ENCODE measurements at regions not wholly inside any gene's neighbourhood (a gene's known extent, or its start where the extent isn't known, plus 50 kb on each side); places are given as distances from the start of the nearest gene placed in this dataset.

- TF ChIP-seq MYPOP (CRISPR knock-in tag; IDR thresholded peaks at IDR 0.05) (no peak), NCOA1 (CRISPR knock-in tag; IDR thresholded peaks at IDR 0.05) (no peak), HMGXB4 (CRISPR knock-in tag; IDR thresholded peaks at IDR 0.05; ENCODE audit: borderline replicate concordance in 1 of 2, low read depth in 1 of 2) (no peak), CTCF (CRISPR knock-in tag; IDR thresholded peaks at IDR 0.05) (peak; percentile 78), HNRNPLL (IDR thresholded peaks at IDR 0.05; ENCODE audit: low read depth, low read length, poor library complexity, severe bottlenecking) (no peak), ZNF446 (CRISPR knock-in tag; IDR thresholded peaks at IDR 0.05) (no peak), PHB2 (IDR thresholded peaks at IDR 0.05; ENCODE audit: partially characterized antibody) (no peak), SNAPC2 (CRISPR knock-in tag; IDR thresholded peaks at IDR 0.05) (no peak), FLYWCH1 (CRISPR knock-in tag; IDR thresholded peaks at IDR 0.05) (no peak), POLR2AphosphoS5 (IDR thresholded peaks at IDR 0.05; ENCODE audit: low read depth, low read length) (no peak), POLR2A (IDR thresholded peaks at IDR 0.05; ENCODE audit: insufficient read depth in 1 of 2, low read depth in 2 of 2, low read length in 2 of 2) (no peak), ZNF101 (CRISPR knock-in tag; IDR thresholded peaks at IDR 0.05; ENCODE audit: borderline replicate concordance, low read depth) (no peak), ZNF275 (CRISPR knock-in tag; IDR thresholded peaks at IDR 0.05; ENCODE audit: borderline replicate concordance) (no peak), ZNF549 (CRISPR knock-in tag; IDR thresholded peaks at IDR 0.05) (no peak)
Measured at GRCh38 chr11:113532697-113533424, 57.7 kb upstream of the DRD2 start.

Measured in HepG2 (cell line).